ENCODE measurements at regions not wholly inside any gene's neighbourhood (a gene's known extent, or its start where the extent isn't known, plus 50 kb on each side); places are given as distances from the start of the nearest gene placed in this dataset.

DNA sequence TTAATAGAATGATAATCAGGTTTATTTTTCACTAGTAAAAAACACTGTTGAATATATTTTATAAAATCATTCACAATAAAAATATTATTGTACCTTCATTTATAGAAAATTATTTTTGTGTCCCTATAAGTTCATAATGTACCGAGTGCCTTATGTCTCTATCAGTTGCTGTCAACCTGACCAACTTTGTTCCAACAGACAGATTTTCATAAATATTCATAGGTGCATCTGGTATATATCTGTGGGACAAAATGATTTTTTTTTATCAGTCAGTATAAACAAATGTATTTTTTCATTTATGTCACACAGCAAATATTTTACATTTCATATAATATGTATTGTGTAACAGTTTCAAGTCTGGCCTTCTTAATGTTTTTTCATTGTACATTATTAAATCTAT is 195.9 kb downstream of the HGF start:
- TF ChIP-seq, protein P1, sequence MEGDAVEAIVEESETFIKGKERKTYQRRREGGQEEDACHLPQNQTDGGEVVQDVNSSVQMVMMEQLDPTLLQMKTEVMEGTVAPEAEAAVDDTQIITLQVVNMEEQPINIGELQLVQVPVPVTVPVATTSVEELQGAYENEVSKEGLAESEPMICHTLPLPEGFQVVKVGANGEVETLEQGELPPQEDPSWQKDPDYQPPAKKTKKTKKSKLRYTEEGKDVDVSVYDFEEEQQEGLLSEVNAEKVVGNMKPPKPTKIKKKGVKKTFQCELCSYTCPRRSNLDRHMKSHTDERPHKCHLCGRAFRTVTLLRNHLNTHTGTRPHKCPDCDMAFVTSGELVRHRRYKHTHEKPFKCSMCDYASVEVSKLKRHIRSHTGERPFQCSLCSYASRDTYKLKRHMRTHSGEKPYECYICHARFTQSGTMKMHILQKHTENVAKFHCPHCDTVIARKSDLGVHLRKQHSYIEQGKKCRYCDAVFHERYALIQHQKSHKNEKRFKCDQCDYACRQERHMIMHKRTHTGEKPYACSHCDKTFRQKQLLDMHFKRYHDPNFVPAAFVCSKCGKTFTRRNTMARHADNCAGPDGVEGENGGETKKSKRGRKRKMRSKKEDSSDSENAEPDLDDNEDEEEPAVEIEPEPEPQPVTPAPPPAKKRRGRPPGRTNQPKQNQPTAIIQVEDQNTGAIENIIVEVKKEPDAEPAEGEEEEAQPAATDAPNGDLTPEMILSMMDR (conservative IDR thresholded peaks at IDR 0.05; ENCODE audit: low read depth, low read length), result no peak
- no peak for TF ChIP-seq EZH2 (IDR thresholded peaks at IDR 0.05; ENCODE audit: low read length, unreplicated experiment)
